ENCODE measurements at regions not wholly inside any gene's neighbourhood (a gene's known extent, or its start where the extent isn't known, plus 50 kb on each side); places are given as distances from the start of the nearest gene placed in this dataset.

DNA sequence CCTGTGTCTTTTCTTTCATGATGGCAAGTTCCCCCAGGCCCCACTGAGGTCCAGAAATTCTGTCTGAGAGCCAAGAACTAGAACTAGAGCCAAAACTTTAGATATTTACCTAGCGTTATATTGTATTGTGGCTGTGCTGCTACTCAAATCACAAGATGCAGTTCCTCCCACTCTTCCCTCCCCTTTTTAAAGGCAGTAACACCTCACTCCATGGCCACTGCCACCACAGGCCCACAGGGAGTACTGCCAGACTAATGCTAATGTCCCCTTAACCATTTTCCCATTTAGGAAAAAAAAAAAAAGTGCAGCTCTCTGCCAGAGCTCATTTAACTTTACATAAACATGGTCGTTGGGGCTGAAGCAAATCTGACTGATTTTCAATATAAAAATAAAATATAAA, 99.7 kb upstream of the KYNU start:
- peaks cover 0 to 5% (median 0%) of the 10 kb centered on the region in 3 experiments; a peak in 2 of 7 replicates for H3K36me3 Mint-ChIP-seq (ENCODE audit: insufficient read depth in 1 of 3, low read depth in 3 of 3)
- no CpG with 5 or more reads among the region's 2 CpGs for WGBS (ENCODE audit: extremely low coverage, insufficient read length, low lambda C conversion rate)

More for the DNA sequence above, 99.7 kb upstream of the KYNU start:
- Histone ChIP-seq H3T11ph (ENCODE audit: low read length) (no peak overlapping the region), H3K4me1 (ENCODE audit: insufficient read depth, low read length) (no peaks in the 10 kb centered on the region; the same call in 1 of the 2 replicates), H3K4me2 (ENCODE audit: insufficient read depth, insufficient read length, low read length) (no peak overlapping the region), H3K27ac (ENCODE audit: insufficient read length, low read depth, low read length) (no peak overlapping the region), H3K56ac (ENCODE audit: insufficient read length, low read depth, low read length) (no peak overlapping the region), H3K27me3 (ENCODE audit: insufficient read depth, low read length) (no peaks in the 10 kb centered on the region), H3K18ac (ENCODE audit: insufficient read length, low read depth, low read length) (no peak overlapping the region), H3K79me2 (ENCODE audit: insufficient read depth, low read length) (no peaks in the 10 kb centered on the region), H2AFZ (ENCODE audit: low read length) (no peak overlapping the region), H4K91ac (ENCODE audit: insufficient read length, low read depth, low read length) (no peak overlapping the region), H4K5ac (ENCODE audit: insufficient read length, low read depth, low read length) (no peak overlapping the region), H3K9ac (ENCODE audit: extremely low read depth, insufficient read length, low read length) (no peak overlapping the region), H3K14ac (ENCODE audit: insufficient read depth, low read length) (no peak overlapping the region), H4K20me1 (ENCODE audit: control insufficient read depth, insufficient read depth, insufficient read length) (no peaks in the 10 kb centered on the region), H2BK15ac (ENCODE audit: low read depth, low read length) (no peak overlapping the region), H2BK5ac (ENCODE audit: insufficient read length, low read length) (no peak overlapping the region), H3K79me1 (ENCODE audit: insufficient read depth, low read depth, low read length, poor library complexity, severe bottlenecking) (no peaks in the 10 kb centered on the region), H3K4ac (ENCODE audit: low read depth, low read length) (no peak overlapping the region), H3K23me2 (ENCODE audit: insufficient read length, low read depth, low read length, poor library complexity, severe bottlenecking) (no peaks in the 10 kb centered on the region), H2BK12ac (ENCODE audit: insufficient read length, low read depth, low read length) (no peak overlapping the region), H2AK5ac (ENCODE audit: insufficient read length, low read length) (no peak overlapping the region), H2BK20ac (ENCODE audit: low read depth, low read length, poor library complexity, severe bottlenecking) (no peak overlapping the region), H4K8ac (replicated peaks; ENCODE audit: insufficient read length, low read depth, low read length) (no peak overlapping the region), H3K9me3 (ENCODE audit: control insufficient read depth, low read depth, low read length) (no peaks in the 10 kb centered on the region), H3K23ac (ENCODE audit: insufficient read length, low read depth, low read length) (no peak overlapping the region), H2BK120ac (ENCODE audit: low read depth, low read length, poor library complexity, severe bottlenecking) (no peak overlapping the region)
- no peaks in the 10 kb centered on the region for H3K27me3 Mint-ChIP-seq (ENCODE audit: low read depth)
- peaks cover 4 to 11% of the 10 kb centered on the region in 2 experiments; a peak in 2 of 5 replicates for H3K9me3 Mint-ChIP-seq
- no peak for DNase-seq
- TF ChIP-seq, protein P1, sequence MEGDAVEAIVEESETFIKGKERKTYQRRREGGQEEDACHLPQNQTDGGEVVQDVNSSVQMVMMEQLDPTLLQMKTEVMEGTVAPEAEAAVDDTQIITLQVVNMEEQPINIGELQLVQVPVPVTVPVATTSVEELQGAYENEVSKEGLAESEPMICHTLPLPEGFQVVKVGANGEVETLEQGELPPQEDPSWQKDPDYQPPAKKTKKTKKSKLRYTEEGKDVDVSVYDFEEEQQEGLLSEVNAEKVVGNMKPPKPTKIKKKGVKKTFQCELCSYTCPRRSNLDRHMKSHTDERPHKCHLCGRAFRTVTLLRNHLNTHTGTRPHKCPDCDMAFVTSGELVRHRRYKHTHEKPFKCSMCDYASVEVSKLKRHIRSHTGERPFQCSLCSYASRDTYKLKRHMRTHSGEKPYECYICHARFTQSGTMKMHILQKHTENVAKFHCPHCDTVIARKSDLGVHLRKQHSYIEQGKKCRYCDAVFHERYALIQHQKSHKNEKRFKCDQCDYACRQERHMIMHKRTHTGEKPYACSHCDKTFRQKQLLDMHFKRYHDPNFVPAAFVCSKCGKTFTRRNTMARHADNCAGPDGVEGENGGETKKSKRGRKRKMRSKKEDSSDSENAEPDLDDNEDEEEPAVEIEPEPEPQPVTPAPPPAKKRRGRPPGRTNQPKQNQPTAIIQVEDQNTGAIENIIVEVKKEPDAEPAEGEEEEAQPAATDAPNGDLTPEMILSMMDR (conservative IDR thresholded peaks at IDR 0.05): no peak
- H3K4me1 Mint-ChIP-seq: no peaks in the 10 kb centered on the region
- no peak overlapping the region for H3K4me3 Mint-ChIP-seq
- H3K27ac Mint-ChIP-seq: no peak overlapping the region

Measured in H9 (cell line).